ENCODE measurements at regions not wholly inside any gene's neighbourhood (a gene's known extent, or its start where the extent isn't known, plus 50 kb on each side); places are given as distances from the start of the nearest gene placed in this dataset.
"Not testable (repeated sequence)": the region's sequence is repeated elsewhere in the genome, so short reads cannot be mapped to it uniquely, and the experiment has no call there.

DNA sequence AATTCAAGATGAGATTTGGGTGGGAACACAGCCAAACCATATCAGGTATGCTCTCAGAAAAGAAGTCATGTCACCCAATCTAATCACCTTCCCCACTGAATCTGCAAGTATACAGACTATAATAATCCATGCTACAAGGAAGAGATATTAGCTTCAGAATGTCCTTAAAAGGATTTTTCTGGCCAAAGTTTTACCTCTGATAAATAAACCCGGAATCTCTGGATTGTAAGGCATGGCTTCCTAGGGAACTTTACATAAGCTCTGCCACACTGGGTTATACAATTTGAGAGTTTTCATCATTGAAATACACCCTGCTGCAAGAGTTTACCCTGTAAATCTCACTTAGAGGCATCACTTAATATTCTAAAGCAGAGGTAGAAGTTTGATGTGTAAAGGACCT, 330.5 kb upstream of the KCNMB2 start:
- no peak for DNase-seq

GRCh38 chr3:178206521-178206920, 329.7 kb upstream of the KCNMB2 start:
- DNase-seq = no peak

- not testable (repeated sequence) for DNase-seq
These were observed 329.1 kb upstream of the KCNMB2 start for GRCh38 chr3:178207161-178207560.

GRCh38 chr3:178207627-178208026, 328.6 kb upstream of the KCNMB2 start:
- not testable (repeated sequence) for DNase-seq

DNA sequence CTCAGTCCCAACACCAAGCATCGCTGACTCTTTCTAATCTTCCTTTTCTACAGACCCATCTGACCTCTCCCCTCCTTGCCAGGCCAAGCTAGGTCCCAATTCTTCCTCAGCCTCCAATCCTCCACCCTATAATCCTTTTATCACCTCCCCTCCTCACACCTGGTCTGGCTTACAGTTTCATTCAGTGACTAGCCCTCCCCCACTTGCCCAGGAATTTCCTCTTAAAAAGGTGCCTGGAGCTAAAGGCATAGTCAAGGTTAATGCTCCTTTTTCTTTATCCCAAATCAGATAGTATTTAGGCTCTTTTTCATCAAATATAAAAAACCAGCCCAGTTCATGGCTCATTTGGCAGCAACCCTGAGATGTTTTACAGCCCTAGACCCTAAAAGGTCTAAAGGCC, 327.1 kb upstream of the KCNMB2 start:
- not testable (repeated sequence) for DNase-seq

DNA sequence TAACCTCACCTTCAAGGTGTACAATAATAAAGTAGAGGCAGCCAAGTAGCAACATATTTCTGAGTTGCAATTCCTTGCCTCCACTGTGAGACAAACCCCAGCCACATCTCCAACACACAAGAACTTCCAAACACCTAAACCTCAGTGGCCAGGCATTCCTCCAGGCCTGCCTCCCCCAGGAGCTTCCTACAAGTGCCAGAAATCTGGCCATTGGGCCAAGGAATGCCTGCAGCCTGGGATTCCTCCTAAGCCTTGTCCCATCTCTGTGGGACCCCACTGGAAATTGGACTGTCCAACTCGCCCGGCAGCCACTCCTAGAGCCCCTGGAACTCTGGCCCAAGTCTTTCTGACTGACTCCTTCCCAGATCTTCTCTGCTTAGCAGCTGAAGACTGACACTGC, 326.6 kb upstream of the KCNMB2 start:
- not testable (repeated sequence) for DNase-seq

GRCh38 chr3:178211086-178211485, 325.1 kb upstream of the KCNMB2 start:
- DNase-seq = not testable (repeated sequence)

DNA sequence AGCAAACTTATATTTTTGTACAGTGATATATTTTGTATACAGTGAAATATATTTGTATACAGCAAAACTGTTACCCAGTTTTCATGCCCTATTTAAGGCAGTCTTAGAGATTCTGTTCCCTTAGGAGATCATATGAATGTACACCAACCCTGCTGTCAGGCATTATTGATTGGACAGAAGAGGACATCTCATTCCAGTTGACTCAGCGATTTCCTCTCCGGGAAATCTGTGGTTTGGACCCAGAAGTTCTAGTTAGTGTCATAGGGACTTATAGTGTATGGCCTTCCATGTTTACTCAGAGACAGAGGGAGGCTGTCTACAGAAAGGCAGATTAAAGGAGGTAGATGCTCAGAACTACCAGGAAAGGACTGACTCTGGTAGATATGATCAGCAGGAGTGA, 318.8 kb upstream of the KCNMB2 start:
- no peak for DNase-seq

DNA sequence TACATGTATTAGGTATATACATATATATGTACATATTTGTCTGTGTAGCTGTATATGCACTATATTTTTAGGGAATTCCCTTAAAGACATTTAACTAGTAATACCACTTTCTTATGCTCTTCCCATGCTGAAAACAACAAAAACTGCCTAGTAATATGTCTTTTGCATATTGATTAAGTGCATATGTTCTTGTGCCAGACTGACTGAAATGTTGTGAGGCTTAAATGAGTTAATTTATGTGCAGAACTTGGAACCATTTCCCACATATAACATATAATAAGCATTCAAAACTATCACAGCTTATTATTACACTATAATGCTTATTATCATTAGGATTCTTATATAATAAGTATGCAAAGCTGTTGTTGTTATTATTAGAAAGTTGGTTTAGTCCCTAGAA, 318.0 kb upstream of the KCNMB2 start:
- DNase-seq = no peak

DNA sequence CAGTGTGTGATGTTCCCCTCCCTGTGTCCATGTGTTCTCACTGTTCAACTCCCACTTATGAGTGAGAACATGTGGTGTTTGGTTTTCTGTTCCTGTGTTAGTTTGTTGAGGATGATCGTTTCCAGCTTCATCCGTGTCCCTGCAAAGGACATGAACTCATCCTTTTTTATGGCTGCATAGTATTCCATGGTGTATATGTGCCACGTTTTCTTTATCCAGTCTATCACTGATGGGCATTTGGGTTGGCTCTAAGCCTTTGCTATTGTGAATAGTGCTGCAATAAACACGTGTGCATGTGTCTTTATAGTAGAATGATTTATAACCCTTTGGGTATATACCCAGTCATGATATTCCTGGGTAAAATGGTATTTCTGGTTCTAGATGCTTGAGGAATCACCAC, 316.6 kb upstream of the KCNMB2 start:
- DNase-seq = not testable (repeated sequence)

GRCh38 chr3:178223876-178224275, 312.4 kb upstream of the KCNMB2 start:
- DNase-seq = no peak

DNA sequence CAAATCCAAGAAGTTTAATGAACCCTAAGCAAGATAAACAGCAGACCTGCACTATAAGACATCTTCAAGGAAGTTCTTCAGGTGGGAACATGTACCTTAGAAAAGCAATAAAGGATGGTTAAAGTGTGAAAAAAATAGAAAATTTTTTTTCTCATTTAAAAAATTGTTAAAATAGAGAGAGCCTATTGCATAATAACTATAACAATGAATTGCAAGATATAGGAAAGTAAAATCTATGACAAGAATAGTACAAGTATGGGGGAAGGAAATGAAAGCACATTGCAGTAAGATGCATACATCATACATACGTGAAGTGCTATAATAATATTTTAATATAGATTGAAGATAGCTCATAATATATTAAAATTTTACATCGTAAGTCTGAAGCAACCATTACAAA, 310.1 kb upstream of the KCNMB2 start:
- DNase-seq = no peak

- no peak for DNase-seq
These were observed 304.6 kb upstream of the KCNMB2 start for GRCh38 chr3:178231645-178232044.

DNA sequence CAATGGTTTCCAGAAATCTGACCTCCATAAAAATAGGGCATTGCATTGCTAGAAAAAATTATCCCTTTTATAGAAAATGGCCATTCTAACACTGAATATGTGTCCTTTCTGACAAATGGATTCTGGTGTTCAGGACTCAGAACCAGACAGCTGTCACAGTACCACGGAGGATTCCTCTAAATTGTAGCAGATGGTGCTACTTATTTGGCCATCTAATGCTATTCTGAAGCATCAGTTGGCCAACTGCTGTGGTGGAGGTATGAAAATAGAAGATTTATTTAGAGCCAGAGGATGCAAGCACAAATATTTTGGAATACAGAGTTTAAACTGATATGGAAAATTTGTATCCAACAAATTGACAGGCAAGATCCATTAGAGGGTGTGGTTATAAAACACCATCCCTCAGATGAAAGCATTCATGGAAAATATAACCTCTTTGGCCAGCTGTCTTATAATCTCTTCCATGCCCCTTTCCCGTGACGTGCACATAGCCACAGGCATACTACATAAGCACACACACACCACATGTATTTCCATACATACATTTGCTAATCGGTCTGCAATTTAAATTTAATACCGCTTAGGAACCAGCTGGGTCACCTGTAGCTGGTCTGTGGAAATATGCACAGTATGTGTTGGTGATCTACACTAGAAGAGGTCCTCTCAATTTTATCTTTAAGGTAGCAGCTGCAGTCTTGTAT, 302.7 kb upstream of the KCNMB2 start:
- no peak for DNase-seq

DNA sequence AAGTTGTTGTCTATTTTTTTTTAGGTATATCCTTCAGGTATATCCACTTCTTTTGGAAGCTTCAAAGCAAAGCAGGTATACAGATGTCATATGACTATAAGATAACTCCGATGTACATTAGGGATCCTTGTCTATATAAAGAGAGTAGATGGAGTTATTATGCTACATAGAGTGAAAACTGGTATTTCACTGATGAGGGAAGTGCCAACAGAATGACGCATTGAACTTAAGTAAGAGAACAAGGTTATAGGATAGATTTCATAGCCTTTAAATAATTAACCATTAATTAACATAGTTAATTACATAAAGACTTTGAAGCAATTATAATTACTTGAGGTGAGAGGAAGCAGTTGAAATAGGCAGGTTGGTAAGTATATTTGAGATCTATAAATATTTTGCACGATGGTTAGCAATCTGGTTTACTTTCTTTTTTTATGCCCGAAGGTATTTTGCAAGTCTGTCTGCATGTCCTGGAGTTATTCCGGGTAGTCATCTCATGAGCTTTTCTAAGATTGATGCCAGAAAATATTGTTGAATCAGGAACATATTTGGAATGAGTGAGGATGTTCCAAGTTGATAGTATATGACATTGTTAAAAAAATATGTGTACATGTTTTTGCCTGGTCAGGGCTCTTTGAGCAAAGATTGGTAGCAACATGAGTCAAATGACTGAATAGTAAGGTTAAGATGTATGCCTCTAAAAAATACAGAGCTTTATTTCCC, 299.5 kb upstream of the KCNMB2 start:
- DNase-seq = no peak

DNA sequence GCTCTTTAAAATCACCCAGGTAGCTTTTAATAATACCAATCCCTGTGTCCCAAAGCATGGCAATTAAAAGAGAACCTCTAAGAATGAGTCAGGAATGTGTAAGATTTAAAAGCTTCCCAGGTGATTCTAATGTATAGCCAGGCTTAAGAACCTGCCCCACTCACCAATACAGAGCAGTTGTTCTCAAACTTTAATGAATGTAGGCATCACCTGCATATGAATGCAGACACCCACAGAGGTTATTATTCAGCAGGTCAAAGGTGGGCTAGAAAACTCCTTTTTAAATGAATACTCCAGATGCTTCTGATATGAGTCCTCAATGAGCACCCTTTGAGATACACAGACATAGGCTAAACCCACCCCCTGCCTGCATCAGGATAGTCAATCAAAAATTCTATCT, 298.1 kb upstream of the KCNMB2 start:
- DNase-seq = no peak

GRCh38 chr3:178244733-178245709, 291.2 kb upstream of the KCNMB2 start:
- no peak for DNase-seq

DNA sequence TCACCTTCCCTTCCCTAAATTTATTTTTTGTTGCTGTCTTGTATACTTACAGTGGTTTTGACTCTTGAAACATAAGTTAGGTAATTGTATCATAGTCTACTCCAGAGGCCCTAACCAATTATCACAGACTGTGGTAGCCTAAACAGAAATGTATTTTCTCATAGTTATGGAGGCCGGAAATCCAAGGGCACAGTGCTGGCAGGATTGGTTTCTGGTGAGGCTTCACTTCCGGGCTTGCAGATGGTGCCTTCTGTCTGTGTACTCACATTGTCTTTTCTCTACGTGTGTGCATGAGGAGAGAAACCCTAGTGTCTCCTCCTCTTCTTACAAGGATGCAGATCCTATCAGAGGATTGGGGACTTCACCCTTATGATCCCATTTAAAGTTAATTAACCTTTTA, 290.2 kb upstream of the KCNMB2 start:
- DNase-seq = no peak

DNA sequence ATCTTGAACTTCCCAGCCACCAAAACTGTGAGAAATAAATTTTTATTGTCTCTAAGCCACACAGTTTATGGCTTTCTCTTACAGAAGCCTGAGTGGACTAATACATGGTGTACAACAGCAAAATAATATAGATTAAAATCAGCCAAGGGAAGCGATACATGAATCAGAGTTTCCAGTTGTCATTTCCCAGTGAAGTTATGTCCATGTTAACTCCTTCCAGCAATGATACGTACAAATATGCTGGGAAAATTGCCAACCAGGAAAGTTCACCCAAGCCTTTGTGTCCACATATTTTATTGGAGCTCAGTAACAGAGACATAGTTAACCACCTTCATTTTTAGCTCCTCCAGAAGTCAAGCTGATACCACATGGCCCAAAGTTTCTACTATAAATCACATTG, 280.9 kb upstream of the KCNMB2 start:
- no peak for DNase-seq

DNA sequence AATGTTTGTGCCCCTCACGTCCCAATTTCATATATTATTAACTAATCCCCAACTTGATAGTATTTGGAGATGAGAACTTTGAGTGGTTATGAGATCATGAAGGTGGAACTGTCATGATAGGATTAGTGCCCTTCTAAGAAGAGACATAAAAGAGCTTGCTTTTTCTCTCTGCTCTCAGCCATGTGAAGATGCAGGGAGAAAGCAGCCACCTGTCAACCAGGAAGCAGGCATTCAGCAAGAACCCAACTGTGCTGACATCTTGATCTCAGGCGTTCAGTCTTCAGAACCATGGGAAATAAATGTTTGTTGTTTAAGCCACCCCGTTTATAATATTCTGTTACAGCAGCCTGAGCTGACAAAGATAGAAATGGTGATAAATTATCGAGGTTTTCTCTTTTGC, 278.7 kb upstream of the KCNMB2 start:
- no peak for DNase-seq

- DNase-seq = no peak
These were observed 278.1 kb upstream of the KCNMB2 start for GRCh38 chr3:178258121-178258520.

DNA sequence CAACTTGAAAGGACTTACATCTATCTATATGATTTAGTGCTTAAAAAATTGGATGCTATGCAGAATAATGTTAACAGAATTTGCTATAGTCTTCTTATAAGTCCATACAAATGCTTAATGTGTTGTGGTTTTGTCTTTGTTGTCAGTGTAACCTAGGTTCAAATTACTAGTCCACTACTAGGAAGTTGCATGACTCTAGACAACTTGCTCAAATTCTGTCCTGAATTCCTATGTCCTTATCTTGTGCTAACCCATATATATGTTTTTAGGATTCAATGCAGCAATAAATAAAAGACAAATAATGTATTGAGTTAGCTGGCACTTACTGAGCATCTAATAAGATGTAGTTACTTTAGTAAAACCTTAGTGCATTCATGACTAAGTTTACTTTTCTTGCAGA, 276.5 kb upstream of the KCNMB2 start:
- DNase-seq = no peak

DNA sequence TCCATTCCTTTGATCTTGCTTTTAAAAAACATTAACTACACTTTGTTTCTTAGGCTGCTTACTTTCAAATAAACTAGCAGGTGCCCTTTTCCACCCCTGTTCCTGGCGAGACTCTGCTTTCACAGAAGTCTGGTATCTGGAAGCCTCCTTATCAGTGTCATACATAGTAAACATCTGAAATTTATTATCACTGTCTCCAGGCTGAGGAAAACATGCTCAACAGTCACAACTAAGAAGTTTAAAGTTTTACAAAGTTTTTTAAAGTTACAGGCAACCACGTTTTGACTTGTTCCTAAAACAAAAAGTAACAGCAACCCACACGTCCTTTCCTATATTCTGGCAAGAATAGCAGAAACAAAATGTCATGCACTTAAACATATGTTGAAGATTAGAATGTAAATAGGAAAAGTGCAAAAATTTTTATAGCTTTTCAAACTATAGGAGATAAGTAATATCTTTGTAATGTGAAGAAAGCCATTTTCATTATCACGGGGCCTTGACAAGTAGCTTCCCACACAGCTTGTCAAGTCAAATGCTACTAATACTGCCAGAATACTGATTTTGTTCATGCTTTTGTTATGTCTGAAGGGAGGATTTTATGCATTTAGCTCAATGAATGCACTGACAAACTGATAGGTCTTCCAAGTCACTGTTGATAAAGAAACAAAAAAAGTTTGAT, 275.2 kb upstream of the KCNMB2 start:
- DNase-seq = no peak

Data from NK-92 treated with Interleukin-12 subunit alpha and Interleukin-12 subunit beta, amount 100 ng/mL, for 24 hours (cell line).